ENCODE measurements at regions not wholly inside any gene's neighbourhood (a gene's known extent, or its start where the extent isn't known, plus 50 kb on each side); places are given as distances from the start of the nearest gene placed in this dataset.
A peak's percentile ranks its signal among the peaks of the same experiment; 100 is the strongest.
"Not testable (repeated sequence)": the region's sequence is repeated elsewhere in the genome, so short reads cannot be mapped to it uniquely, and the experiment has no call there.

GRCh38 chr1:229006121-229006870, 264.6 kb upstream of the RAB4A start:
- TF ChIP-seq, protein P1, sequence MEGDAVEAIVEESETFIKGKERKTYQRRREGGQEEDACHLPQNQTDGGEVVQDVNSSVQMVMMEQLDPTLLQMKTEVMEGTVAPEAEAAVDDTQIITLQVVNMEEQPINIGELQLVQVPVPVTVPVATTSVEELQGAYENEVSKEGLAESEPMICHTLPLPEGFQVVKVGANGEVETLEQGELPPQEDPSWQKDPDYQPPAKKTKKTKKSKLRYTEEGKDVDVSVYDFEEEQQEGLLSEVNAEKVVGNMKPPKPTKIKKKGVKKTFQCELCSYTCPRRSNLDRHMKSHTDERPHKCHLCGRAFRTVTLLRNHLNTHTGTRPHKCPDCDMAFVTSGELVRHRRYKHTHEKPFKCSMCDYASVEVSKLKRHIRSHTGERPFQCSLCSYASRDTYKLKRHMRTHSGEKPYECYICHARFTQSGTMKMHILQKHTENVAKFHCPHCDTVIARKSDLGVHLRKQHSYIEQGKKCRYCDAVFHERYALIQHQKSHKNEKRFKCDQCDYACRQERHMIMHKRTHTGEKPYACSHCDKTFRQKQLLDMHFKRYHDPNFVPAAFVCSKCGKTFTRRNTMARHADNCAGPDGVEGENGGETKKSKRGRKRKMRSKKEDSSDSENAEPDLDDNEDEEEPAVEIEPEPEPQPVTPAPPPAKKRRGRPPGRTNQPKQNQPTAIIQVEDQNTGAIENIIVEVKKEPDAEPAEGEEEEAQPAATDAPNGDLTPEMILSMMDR (IDR thresholded peaks at IDR 0.05; ENCODE audit: insufficient read depth, low read depth, low read length), result no peak
- H3K4me3 ChIP-seq (ENCODE audit: low read depth, low read length), result no peak overlapping the region
- no peak for DNase-seq (ENCODE audit: low read depth)

GRCh38 chr1:229007167-229007566, 263.7 kb upstream of the RAB4A start:
- TF ChIP-seq, protein P1 (IDR thresholded peaks at IDR 0.05; ENCODE audit: insufficient read depth, low read depth, low read length), result no peak
- no peak for DNase-seq (ENCODE audit: low read depth)
- H3K4me3 ChIP-seq (ENCODE audit: low read depth, low read length), result no peak overlapping the region

GRCh38 chr1:229007701-229008100, 263.2 kb upstream of the RAB4A start:
- no peak overlapping the region for H3K4me3 ChIP-seq (ENCODE audit: low read depth, low read length)
- no peak for DNase-seq (ENCODE audit: low read depth)
- TF ChIP-seq, protein P1 (IDR thresholded peaks at IDR 0.05; ENCODE audit: insufficient read depth, low read depth, low read length), result no peak

- not testable (repeated sequence) for H3K4me3 ChIP-seq (ENCODE audit: low read depth, low read length); DNase-seq (ENCODE audit: low read depth)
Measured at GRCh38 chr1:229008347-229008746, 262.6 kb upstream of the RAB4A start.

DNA sequence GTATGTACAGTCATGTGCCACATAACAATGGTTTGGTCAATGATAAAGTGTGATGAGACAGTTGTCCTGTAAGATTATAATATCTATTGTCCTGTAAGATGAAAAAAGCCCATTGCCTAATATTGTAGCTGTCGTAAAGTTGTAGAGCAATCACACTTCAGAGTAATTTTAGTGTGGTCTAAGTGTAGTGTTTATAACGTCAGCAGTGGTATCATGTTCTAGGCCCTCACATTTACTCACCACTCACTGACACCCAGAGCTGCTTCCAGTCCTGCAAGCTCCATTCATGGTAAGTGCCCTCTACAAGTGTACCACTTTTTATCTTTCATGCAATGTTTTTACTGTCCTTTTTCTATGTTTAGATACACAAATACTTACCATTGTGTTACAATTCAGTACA, 259.9 kb upstream of the RAB4A start:
- DNase-seq (ENCODE audit: low read depth), result no peak
- TF ChIP-seq, protein P1 (IDR thresholded peaks at IDR 0.05; ENCODE audit: insufficient read depth, low read depth, low read length), result no peak
- no peak overlapping the region for H3K4me3 ChIP-seq (ENCODE audit: low read depth, low read length)

DNA sequence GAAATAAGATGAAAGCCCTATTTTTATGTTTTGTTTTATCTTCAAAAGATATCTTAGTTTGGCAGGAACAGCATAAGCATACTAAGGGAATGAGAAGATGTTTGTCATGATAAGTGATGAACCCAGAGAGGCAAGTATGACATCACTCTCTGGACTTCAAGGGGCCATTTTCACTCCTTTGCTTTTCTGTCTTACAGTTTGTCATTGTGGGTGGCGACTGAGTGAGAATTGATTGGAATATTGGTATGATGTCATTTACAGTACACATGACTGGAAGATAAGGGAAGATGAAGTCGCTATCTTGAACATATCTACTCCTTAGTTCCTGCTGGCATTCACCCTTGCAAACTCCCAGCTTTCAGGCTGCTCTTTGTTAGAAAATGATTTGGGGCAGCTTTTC, 258.1 kb upstream of the RAB4A start:
- DNase-seq (ENCODE audit: low read depth), result peak; percentile 45
- H3K4me3 ChIP-seq (ENCODE audit: low read depth, low read length), result no peak overlapping the region
- TF ChIP-seq, protein P1 (IDR thresholded peaks at IDR 0.05; ENCODE audit: insufficient read depth, low read depth, low read length), result no peak

- H3K4me3 ChIP-seq (ENCODE audit: low read depth, low read length), result no peak overlapping the region
- TF ChIP-seq, protein P1 (IDR thresholded peaks at IDR 0.05; ENCODE audit: insufficient read depth, low read depth, low read length), result no peak
- peak; percentile 79 for DNase-seq (ENCODE audit: low read depth)
Measured at GRCh38 chr1:229013981-229014380, 256.9 kb upstream of the RAB4A start.
